Naive B cell (primary cell): ENCODE measurements at regions not wholly inside any gene's neighbourhood (a gene's known extent, or its start where the extent isn't known, plus 50 kb on each side); places are given as distances from the start of the nearest gene placed in this dataset.

ENCODE experiments used
- ATAC-seq, 2 donors: fragments of 150-1000 bp; cut with Tn5 transposase; 2 replicates each; pipeline ENCODE4 v1.10.0; 2021; ENCODE audit warnings: low read depth in 2 of 2, mild to moderate bottlenecking in 2 of 2, moderate library complexity in 2 of 2
- DNase-seq: peaks from one replicate; pipeline ENCODE4 v3.0.0; 2022
- H3K27ac Mint-ChIP-seq, 6 donors: one replicate each; pipeline ENCODE4 v1.8.0; 2020 to 2022; ENCODE audit warnings: mild to moderate bottlenecking in 6 of 6, mixed read lengths in 6 of 6, moderate library complexity in 5 of 6, inconsistent platforms in 2 of 6
- H3K27me3 Mint-ChIP-seq, 3 donors: one replicate each; pipeline ENCODE4 v1.8.0; 2021 to 2022; ENCODE audit warnings: mixed read lengths in 3 of 3, mild to moderate bottlenecking in 1 of 3
- H3K36me3 Mint-ChIP-seq, 2 donors: one replicate each; pipeline ENCODE4 v1.8.0; 2020 to 2022; ENCODE audit warnings: mixed read lengths in 2 of 2, inconsistent platforms in 1 of 2, mild to moderate bottlenecking in 1 of 2
- H3K4me1 Mint-ChIP-seq, 3 donors: one replicate each; pipeline ENCODE4 v1.8.0; 2020 to 2022; ENCODE audit warnings: mixed read lengths in 3 of 3, inconsistent platforms in 1 of 3, mild to moderate bottlenecking in 1 of 3, moderate library complexity in 1 of 3
- H3K4me3 Mint-ChIP-seq, 8 donors: one replicate each; pipeline ENCODE4 v1.8.0; 2020 to 2022; ENCODE audit warnings: mild to moderate bottlenecking in 8 of 8, mixed read lengths in 8 of 8, moderate library complexity in 8 of 8, inconsistent platforms in 2 of 8
- H3K9me3 Mint-ChIP-seq, 7 donors: one replicate each; pipeline ENCODE4 v1.8.0; 2020 to 2022; ENCODE audit warnings: mixed read lengths in 7 of 7, mild to moderate bottlenecking in 5 of 7, inconsistent platforms in 2 of 7, moderate library complexity in 1 of 7

DNA sequence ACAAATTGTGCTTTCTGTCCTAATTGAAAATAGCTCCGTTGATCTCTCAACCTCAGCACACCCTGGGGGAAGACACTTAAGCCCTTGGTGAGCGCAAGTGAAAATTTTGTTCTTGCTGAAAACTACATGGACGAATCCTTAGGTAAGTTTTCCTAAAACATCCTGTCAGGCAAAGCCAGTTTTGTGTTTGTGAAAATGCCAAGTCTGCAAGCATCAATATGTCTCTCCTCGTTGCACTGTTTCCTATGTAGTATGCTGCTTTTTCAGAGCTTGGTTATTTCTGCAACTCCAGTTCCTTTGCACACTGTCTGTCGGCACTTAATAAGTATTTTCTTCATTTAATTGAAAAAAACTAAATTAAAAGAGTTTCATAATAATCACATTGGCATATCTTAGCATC is 146.9 kb upstream of the POU3F3 start:
- no peak for DNase-seq
- Mint-ChIP-seq H3K27me3 (peaks cover 0 to 3% (median under 1%) of the 10 kb centered on the region in 3 donors), H3K27ac (no peak overlapping the region), H3K9me3 (peaks cover 0 to 3% (median 0%) of the 10 kb centered on the region in 7 donors), H3K4me1 (no peaks in the 10 kb centered on the region), H3K4me3 (no peak overlapping the region), H3K36me3 (no peaks in the 10 kb centered on the region)
- ATAC-seq: no peak

DNA sequence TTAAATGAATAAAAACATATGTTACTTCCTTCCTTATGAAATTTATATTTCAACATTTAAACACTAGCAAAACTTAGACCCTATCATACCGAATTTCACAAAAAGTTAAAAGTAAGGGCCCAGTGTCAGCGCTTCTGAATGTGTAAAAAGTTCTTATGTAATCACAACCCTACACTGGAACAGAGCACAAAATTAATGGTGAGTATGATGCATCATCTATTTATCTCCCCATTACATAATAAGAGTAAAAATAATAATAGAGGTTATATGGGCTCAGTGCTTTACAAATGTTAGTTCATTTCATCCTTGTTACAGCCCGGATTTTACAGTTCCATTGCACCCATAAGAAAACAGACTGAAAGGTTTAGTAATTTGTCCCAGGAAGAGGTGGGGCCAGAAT is 144.9 kb upstream of the POU3F3 start:
- Mint-ChIP-seq H3K27ac (no peak overlapping the region), H3K36me3 (no peaks in the 10 kb centered on the region), H3K9me3 (peaks cover 0 to 5% (median 0%) of the 10 kb centered on the region in 7 donors), H3K4me3 (no peak overlapping the region), H3K27me3 (peaks cover 0 to 13% (median 0%) of the 10 kb centered on the region in 3 donors), H3K4me1 (no peaks in the 10 kb centered on the region)
- no peak for DNase-seq
- ATAC-seq: no peak

DNA sequence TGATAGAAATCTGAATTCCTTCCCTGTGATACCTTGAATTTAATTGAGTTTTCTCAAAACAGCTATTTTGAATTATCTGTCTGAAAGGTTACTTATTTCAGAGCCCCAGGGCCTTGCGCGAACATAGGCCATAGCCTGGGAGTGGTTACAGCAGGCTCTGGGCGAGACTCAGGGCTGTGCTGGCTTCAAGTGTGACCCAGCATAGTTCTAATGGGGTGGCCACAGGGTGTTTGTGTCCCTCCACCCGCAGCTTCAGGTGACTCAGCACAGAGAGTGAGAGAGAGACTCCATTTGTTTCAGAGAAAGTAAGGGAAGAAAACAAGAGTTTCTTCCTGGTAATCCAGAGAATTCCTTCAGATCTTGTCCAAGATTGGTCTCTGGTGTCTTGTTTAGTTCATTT is 137.9 kb upstream of the POU3F3 start:
- DNase-seq (no peak), ATAC-seq (no peak)
- H3K4me3 Mint-ChIP-seq: no peak overlapping the region
- H3K36me3 Mint-ChIP-seq: peaks cover 0 to 4% of the 10 kb centered on the region in 2 donors
- H3K27me3 Mint-ChIP-seq: peaks cover 0 to 13% (median 10%) of the 10 kb centered on the region in 3 donors
- H3K4me1 Mint-ChIP-seq: no peaks in the 10 kb centered on the region
- H3K9me3 Mint-ChIP-seq: peaks cover 0 to 5% (median 0%) of the 10 kb centered on the region in 7 donors
- no peak overlapping the region for H3K27ac Mint-ChIP-seq

DNA sequence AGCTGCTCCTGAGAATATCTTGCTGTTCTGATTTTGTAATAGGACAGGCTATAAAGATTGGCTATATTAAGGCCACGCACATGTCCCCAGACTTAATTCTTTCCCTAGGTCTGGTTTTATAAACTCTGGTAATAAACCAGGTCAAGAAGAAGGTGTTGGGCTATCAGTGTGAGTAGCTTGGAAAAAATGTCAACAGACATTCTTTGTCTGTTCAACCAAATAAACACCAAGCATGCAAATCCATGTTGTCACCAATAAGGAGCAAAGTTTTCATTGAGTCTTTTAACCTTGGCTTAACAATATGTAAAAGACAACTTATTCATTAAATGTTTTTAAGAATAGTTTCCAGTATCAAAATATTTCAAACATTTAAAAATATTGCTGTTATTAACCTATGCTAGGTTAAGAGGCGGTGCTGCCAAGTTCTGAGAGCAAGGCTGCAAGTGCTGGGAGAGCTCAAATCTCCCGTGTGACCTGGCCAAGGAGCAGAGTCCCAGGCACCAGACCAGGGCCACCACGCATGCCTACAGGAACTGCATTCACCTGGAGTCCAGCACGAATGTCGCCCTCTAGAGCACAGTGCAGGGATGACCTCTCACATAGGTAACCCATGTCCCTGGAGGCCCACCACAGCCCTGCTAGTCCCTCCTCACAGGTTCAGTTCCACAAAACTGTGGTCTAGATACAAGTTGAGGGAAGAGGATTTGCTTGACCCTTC is 120.5 kb upstream of the POU3F3 start:
- no peak overlapping the region for H3K27ac Mint-ChIP-seq
- H3K4me1 Mint-ChIP-seq: no peaks in the 10 kb centered on the region
- peaks cover 0 to 7% (median 0%) of the 10 kb centered on the region in 3 donors for H3K27me3 Mint-ChIP-seq
- ATAC-seq: no peak
- H3K36me3 Mint-ChIP-seq: peaks cover 0 to 6% of the 10 kb centered on the region in 2 donors
- no peak overlapping the region for H3K4me3 Mint-ChIP-seq
- no peak for DNase-seq
- peaks cover 4 to 28% (median 9%) of the 10 kb centered on the region in 7 donors for H3K9me3 Mint-ChIP-seq

GRCh38 chr2:104734937-104735586 is 118.9 kb upstream of the POU3F3 start:
- no peaks in the 10 kb centered on the region for H3K4me1 Mint-ChIP-seq
- H3K27me3 Mint-ChIP-seq: peaks cover 0 to 7% (median 4%) of the 10 kb centered on the region in 3 donors
- no peak overlapping the region for H3K27ac Mint-ChIP-seq
- no peak overlapping the region for H3K4me3 Mint-ChIP-seq
- DNase-seq: no peak
- H3K9me3 Mint-ChIP-seq: peaks cover 0 to 17% (median 5%) of the 10 kb centered on the region in 7 donors
- H3K36me3 Mint-ChIP-seq: no peaks in the 10 kb centered on the region
- ATAC-seq: no peak

- peaks cover 0 to 7% (median 4%) of the 10 kb centered on the region in 3 donors for H3K27me3 Mint-ChIP-seq
- H3K36me3 Mint-ChIP-seq: no peaks in the 10 kb centered on the region
- no peak for DNase-seq
- no peak overlapping the region for H3K4me3 Mint-ChIP-seq
- H3K27ac Mint-ChIP-seq: no peak overlapping the region
- H3K9me3 Mint-ChIP-seq: peaks cover 0 to 8% (median 3%) of the 10 kb centered on the region in 7 donors
- ATAC-seq: no peak
- no peaks in the 10 kb centered on the region for H3K4me1 Mint-ChIP-seq
These were observed 117.9 kb upstream of the POU3F3 start for GRCh38 chr2:104736026-104736425.

DNA sequence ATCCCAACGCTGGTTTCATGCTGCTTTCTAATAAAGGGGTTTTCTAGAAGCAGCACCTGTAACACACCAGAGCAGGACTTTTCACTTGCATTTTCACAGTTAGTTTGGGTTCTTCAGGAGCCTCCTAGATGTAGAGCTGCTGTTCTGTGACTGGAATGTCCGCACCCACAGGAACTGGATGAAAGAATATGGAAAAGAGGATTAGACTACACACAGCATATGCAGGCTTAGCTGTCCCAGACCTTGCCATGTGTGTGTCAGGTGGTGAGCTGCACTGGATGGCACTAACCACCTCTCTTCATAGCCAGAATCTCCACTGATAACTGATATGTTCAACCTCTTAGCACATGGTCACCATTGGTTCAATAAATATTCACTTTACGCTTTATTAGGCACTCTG is 112.1 kb upstream of the POU3F3 start:
- Mint-ChIP-seq H3K4me3 (no peak overlapping the region), H3K4me1 (no peaks in the 10 kb centered on the region), H3K36me3 (no peaks in the 10 kb centered on the region), H3K27ac (no peak overlapping the region), H3K27me3 (peaks cover 0 to 4% (median 0%) of the 10 kb centered on the region in 3 donors), H3K9me3 (peaks cover 0 to 1% (median 0%) of the 10 kb centered on the region in 7 donors)
- DNase-seq (no peak), ATAC-seq (no peak)

GRCh38 chr2:104744537-104744936 is 109.4 kb upstream of the POU3F3 start:
- Mint-ChIP-seq H3K4me3 (no peak overlapping the region), H3K36me3 (no peaks in the 10 kb centered on the region), H3K27ac (no peak overlapping the region), H3K4me1 (no peaks in the 10 kb centered on the region), H3K27me3 (peaks cover 0 to 7% (median 0%) of the 10 kb centered on the region in 3 donors), H3K9me3 (peaks cover 0 to 1% (median 0%) of the 10 kb centered on the region in 7 donors)
- DNase-seq: no peak
- no peak for ATAC-seq

GRCh38 chr2:104745846-104746245 is 108.1 kb upstream of the POU3F3 start:
- no peaks in the 10 kb centered on the region for H3K4me1 Mint-ChIP-seq
- no peak for ATAC-seq

DNA sequence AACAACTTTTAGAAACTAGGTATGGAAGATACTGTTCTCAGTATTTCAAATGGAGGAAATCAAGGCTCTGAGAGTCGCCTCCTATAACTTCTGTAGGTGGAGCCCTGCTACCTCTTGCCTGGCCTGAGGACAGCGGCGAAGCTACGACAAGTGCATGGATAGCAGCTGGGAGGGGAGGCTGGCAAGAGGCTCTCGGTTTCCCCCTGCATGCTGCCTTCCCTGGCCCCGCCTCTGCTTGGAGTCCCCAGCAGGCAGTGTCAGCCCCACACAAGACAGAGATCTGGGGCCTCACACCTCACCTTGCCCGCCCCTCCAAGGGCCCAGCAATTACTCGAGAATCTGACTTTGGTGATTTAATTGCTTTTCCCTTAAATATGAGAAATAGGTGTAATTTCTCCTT is 107.6 kb upstream of the POU3F3 start:
- ATAC-seq (no peak), DNase-seq (no peak)
- Mint-ChIP-seq H3K4me3 (no peak overlapping the region), H3K27ac (no peak overlapping the region), H3K4me1 (no peaks in the 10 kb centered on the region), H3K36me3 (no peaks in the 10 kb centered on the region), H3K9me3 (peaks cover 0 to 1% (median 0%) of the 10 kb centered on the region in 7 donors), H3K27me3 (peaks cover 0 to 16% (median 0%) of the 10 kb centered on the region in 3 donors)

More at GRCh38 chr2:104745846-104746245, 108.1 kb upstream of the POU3F3 start:
- H3K27ac Mint-ChIP-seq: no peak overlapping the region
- peaks cover 0 to 16% (median 0%) of the 10 kb centered on the region in 3 donors for H3K27me3 Mint-ChIP-seq
- no peak overlapping the region for H3K4me3 Mint-ChIP-seq
- H3K9me3 Mint-ChIP-seq: peaks cover 0 to 1% (median 0%) of the 10 kb centered on the region in 7 donors
- DNase-seq: no peak
- H3K36me3 Mint-ChIP-seq: no peaks in the 10 kb centered on the region

DNA sequence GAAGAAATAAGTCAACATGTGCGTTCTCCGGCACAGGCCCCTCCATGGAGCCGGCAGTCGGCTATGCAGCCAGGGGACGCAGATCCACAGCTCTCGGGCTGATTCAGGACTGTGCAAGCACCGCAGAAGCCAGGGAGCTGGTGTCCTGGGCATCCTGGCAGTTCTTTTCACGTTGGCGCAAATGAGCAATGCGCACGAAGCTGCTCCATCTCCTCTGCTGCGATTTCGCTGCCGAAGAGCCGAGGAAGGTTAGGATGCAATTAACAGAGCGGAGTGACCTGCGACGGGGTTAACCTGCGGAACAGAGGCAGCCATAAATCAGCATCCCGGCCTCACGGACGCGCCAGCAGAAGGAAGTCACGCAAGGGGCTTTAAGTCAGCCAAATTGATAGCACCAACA is 107.1 kb upstream of the POU3F3 start:
- no peaks in the 10 kb centered on the region for H3K4me1 Mint-ChIP-seq

DNA sequence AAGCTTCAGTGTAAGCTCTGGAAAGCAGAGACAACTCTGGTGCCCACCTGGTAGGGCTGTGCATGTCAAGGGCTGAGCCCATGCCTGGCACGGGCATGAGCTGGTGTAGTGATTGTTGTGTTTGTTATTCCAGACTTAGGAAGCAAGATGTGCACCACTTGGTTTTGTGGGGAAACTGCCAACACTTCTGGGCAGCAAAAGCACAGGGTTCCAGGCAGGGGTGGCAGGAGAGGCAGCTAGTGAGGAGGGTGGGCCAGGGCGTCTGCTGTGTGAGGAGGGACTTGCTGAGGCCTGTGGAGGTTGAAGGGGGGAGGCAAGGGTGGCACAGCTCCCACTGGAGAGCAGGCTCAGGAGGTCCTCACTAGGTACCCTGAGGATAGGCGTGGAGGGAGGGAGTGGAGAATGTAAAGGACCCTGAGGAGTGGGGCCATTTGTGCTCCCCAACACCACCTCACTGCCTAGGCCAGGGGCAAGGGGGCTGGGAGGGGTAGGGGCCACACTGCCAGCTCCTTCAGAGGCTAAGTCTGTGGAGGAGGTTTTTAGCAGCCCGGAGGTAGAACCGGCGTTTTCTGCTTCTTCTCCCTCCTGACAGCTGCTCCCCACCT is 104.0 kb upstream of the POU3F3 start:
- DNase-seq (no peak), ATAC-seq (no peak)
- Mint-ChIP-seq H3K27me3 (peaks cover 0 to 16% (median 9%) of the 10 kb centered on the region in 3 donors), H3K9me3 (no peaks in the 10 kb centered on the region), H3K27ac (no peak overlapping the region), H3K4me3 (no peak overlapping the region), H3K4me1 (no peaks in the 10 kb centered on the region), H3K36me3 (no peaks in the 10 kb centered on the region)

More for the DNA sequence above, 107.1 kb upstream of the POU3F3 start:
- DNase-seq: no peak
- no peak for ATAC-seq
- Mint-ChIP-seq H3K27me3 (peaks cover 0 to 16% (median 0%) of the 10 kb centered on the region in 3 donors), H3K9me3 (peaks cover 0 to 1% (median 0%) of the 10 kb centered on the region in 7 donors), H3K27ac (no peak overlapping the region), H3K4me3 (no peak overlapping the region), H3K36me3 (no peaks in the 10 kb centered on the region)

DNA sequence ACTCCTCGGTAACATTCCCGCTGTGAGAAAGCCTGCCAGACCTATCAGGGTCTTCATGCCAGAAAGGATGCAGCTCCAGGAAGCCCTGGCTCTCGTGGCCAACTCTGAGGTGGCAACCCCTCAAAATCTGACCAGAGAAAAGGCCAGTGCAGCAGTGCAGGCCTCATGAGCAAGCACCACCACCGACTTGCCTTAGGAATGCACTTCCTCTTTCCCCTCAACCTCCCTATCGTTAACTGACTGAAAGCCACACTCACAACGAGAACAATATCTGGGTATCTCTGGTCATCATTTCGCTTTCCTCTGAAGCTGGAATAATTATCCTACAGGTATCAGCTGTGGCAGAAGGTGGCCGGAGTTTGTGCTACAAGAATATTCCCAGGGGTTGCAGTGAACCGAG is 101.4 kb upstream of the POU3F3 start:
- Mint-ChIP-seq H3K27me3 (peaks cover 0 to 28% (median 18%) of the 10 kb centered on the region in 3 donors), H3K36me3 (no peaks in the 10 kb centered on the region), H3K4me1 (no peaks in the 10 kb centered on the region), H3K27ac (no peak overlapping the region), H3K9me3 (peaks cover 0 to 1% (median 0%) of the 10 kb centered on the region in 7 donors), H3K4me3 (no peak overlapping the region)
- DNase-seq (no peak), ATAC-seq (no peak)
